ENCODE measurements at regions not wholly inside any gene's neighbourhood (a gene's known extent, or its start where the extent isn't known, plus 50 kb on each side); places are given as distances from the start of the nearest gene placed in this dataset.

- H3K9ac ChIP-seq (ENCODE audit: control insufficient read depth, extremely low read depth, insufficient read depth, low read length) = no peak overlapping the region
- FAIRE-seq (no peak), DNase-seq (ENCODE audit: low read depth, low spot score) (no peak)
- no peak overlapping the region for H3K4me2 ChIP-seq (ENCODE audit: control insufficient read depth, extremely low read depth, insufficient read depth, low read depth, low read length)
- dilution Hi-C loops (cut with MboI; ENCODE audit: extremely low pct_ligation_motif_present, low sequenced_read_pairs) = no loop called here
- H3K79me2 ChIP-seq (ENCODE audit: control insufficient read depth, insufficient read depth, low read length) = no peaks in the 10 kb centered on the region
- TF ChIP-seq EZH2 (IDR thresholded peaks at IDR 0.05; ENCODE audit: low read length) = no peak
- no peak for TF ChIP-seq CTCF (optimal IDR thresholded peaks at IDR 0.05 in 1 of 3, IDR thresholded peaks at IDR 0.05 in 1 of 3, conservative IDR thresholded peaks at IDR 0.05 in 1 of 3; ENCODE audit: extremely low read depth in 1 of 3, insufficient read depth in 2 of 3, low read length in 3 of 3)
- no peaks in the 10 kb centered on the region for H3K9me3 ChIP-seq (ENCODE audit: control insufficient read depth, low read depth, low read length)
- no peaks in the 10 kb centered on the region for H3K27me3 ChIP-seq (ENCODE audit: control insufficient read depth, extremely low read depth, insufficient read depth, low read length)
- H3K36me3 ChIP-seq (ENCODE audit: control insufficient read depth in 2 of 2, extremely low read depth in 1 of 2, insufficient read depth in 2 of 2, low read length in 2 of 2) = no peaks in the 10 kb centered on the region
- no peak overlapping the region for H3K4me3 ChIP-seq (ENCODE audit: control insufficient read depth in 2 of 3, extremely low read depth in 1 of 3, insufficient read depth in 2 of 3, low read depth in 1 of 3, low read length in 3 of 3)
- H3K4me1 ChIP-seq (ENCODE audit: control insufficient read depth, extremely low read depth, insufficient read depth, low read length) = no peaks in the 10 kb centered on the region
- H3K9me1 ChIP-seq (ENCODE audit: control insufficient read depth, extremely low read depth, insufficient read depth, low read length) = no peaks in the 10 kb centered on the region
- no peak overlapping the region for H2AFZ ChIP-seq (ENCODE audit: control insufficient read depth, low read length)
- no peaks in the 10 kb centered on the region for H4K20me1 ChIP-seq (ENCODE audit: control insufficient read depth, extremely low read depth, insufficient read depth, low read length)
- H3K27ac ChIP-seq (ENCODE audit: control insufficient read depth, insufficient read depth, low read length) = no peak overlapping the region
These were observed 333.9 kb downstream of the SH2D1A start for GRCh38 chrX:124680287-124680686.

- no peak overlapping the region for H3K27ac ChIP-seq (ENCODE audit: control insufficient read depth, insufficient read depth, low read length)
- H3K27me3 ChIP-seq (ENCODE audit: control insufficient read depth, extremely low read depth, insufficient read depth, low read length) = no peaks in the 10 kb centered on the region
- H3K4me1 ChIP-seq (ENCODE audit: control insufficient read depth, extremely low read depth, insufficient read depth, low read length) = no peaks in the 10 kb centered on the region
- H3K4me3 ChIP-seq (ENCODE audit: control insufficient read depth in 2 of 3, extremely low read depth in 1 of 3, insufficient read depth in 2 of 3, low read depth in 1 of 3, low read length in 3 of 3) = no peak overlapping the region
- peak overlapping the region; percentile 22 for H3K4me2 ChIP-seq (ENCODE audit: control insufficient read depth, extremely low read depth, insufficient read depth, low read depth, low read length)
- H3K9me1 ChIP-seq (ENCODE audit: control insufficient read depth, extremely low read depth, insufficient read depth, low read length) = no peaks in the 10 kb centered on the region
- TF ChIP-seq EZH2 (IDR thresholded peaks at IDR 0.05; ENCODE audit: low read length) (no peak), CTCF (optimal IDR thresholded peaks at IDR 0.05 in 1 of 3, IDR thresholded peaks at IDR 0.05 in 1 of 3, conservative IDR thresholded peaks at IDR 0.05 in 1 of 3; ENCODE audit: extremely low read depth in 1 of 3, insufficient read depth in 2 of 3, low read length in 3 of 3) (no peak)
- H3K9ac ChIP-seq (ENCODE audit: control insufficient read depth, extremely low read depth, insufficient read depth, low read length) = no peak overlapping the region
- H3K9me3 ChIP-seq (ENCODE audit: control insufficient read depth, low read depth, low read length) = no peaks in the 10 kb centered on the region
- dilution Hi-C loops (cut with MboI; ENCODE audit: extremely low pct_ligation_motif_present, low sequenced_read_pairs) = no loop called here
- H2AFZ ChIP-seq (ENCODE audit: control insufficient read depth, low read length) = peak overlapping the region; percentile 36
- DNase-seq (ENCODE audit: low read depth, low spot score) (peak; percentile 13), FAIRE-seq (no peak)
- H4K20me1 ChIP-seq (ENCODE audit: control insufficient read depth, extremely low read depth, insufficient read depth, low read length) = no peaks in the 10 kb centered on the region
- H3K36me3 ChIP-seq (ENCODE audit: control insufficient read depth in 2 of 2, extremely low read depth in 1 of 2, insufficient read depth in 2 of 2, low read length in 2 of 2) = no peaks in the 10 kb centered on the region
- H3K79me2 ChIP-seq (ENCODE audit: control insufficient read depth, insufficient read depth, low read length) = no peaks in the 10 kb centered on the region
These were observed 344.1 kb downstream of the SH2D1A start for GRCh38 chrX:124690495-124690894.
